GM12892 (cell line): ENCODE measurements at regions not wholly inside any gene's neighbourhood (a gene's known extent, or its start where the extent isn't known, plus 50 kb on each side); places are given as distances from the start of the nearest gene placed in this dataset.

Source experiments
- POLR2A ChIP-seq: IDR thresholded peaks from 2 replicates; pipeline ENCODE4 v1.6.1; 2011; ENCODE audit warnings: low read depth, low read length, control low read depth
- POLR2AphosphoS5 ChIP-seq: IDR thresholded peaks from 2 replicates; pipeline ENCODE4 v1.6.1; 2011; ENCODE audit warnings: low read depth, low read length, control low read depth
- TAF1 ChIP-seq: IDR thresholded peaks from 2 replicates; pipeline ENCODE4 v1.6.1; 2011; ENCODE audit warnings: low read depth, mild to moderate bottlenecking, control low read depth, low read length, borderline replicate concordance

GRCh38 chr5:166349046-166349445, 1942.4 kb upstream of the WWC1 start:
- TF ChIP-seq POLR2A (no peak), POLR2AphosphoS5 (no peak), TAF1 (no peak)
